Keratinocyte (primary cell): ENCODE measurements at regions not wholly inside any gene's neighbourhood (a gene's known extent, or its start where the extent isn't known, plus 50 kb on each side); places are given as distances from the start of the nearest gene placed in this dataset.

Source experiments
- DNase-seq: peaks from one replicate; pipeline ENCODE4 v3.0.0-alpha.2; 2011; ENCODE audit warnings: low read depth, missing footprints, low spot score
- FAIRE-seq: peaks from 2 replicates; lab custom pipeline; 2011; peaks lifted over from hg19 to GRCh38; lab: Jason Lieb, UNC
- H2AFZ ChIP-seq: 2 replicates; pipeline ENCODE4 v1.6.0; 2012; ENCODE audit warnings: low read length, control low read depth, inconsistent platforms; ENCODE audit not compliant: control insufficient read depth
- H3K27ac ChIP-seq: 2 replicates; pipeline ENCODE4 v1.5.1; 2011; ENCODE audit warnings: low read length; ENCODE audit not compliant: control insufficient read depth, insufficient read depth
- H3K27me3 ChIP-seq: 3 replicates; pipeline ENCODE4 v1.6.0; 2011; ENCODE audit warnings: low read length; ENCODE audit not compliant: control insufficient read depth, insufficient read depth; ENCODE audit errors: extremely low read depth
- H3K36me3 ChIP-seq, 2 experiments: 2 replicates in 1 of 2; 3 replicates in 1 of 2; pipeline ENCODE4 v1.5.1; 2011; ENCODE audit warnings: low read length in 2 of 2, mild to moderate bottlenecking in 1 of 2; ENCODE audit not compliant: control insufficient read depth in 2 of 2, insufficient read depth in 2 of 2; ENCODE audit errors: extremely low read depth in 1 of 2
- H3K4me1 ChIP-seq: 3 replicates; pipeline ENCODE4 v1.5.1; 2011; ENCODE audit warnings: low read length; ENCODE audit not compliant: control insufficient read depth, insufficient read depth; ENCODE audit errors: extremely low read depth
- H3K4me2 ChIP-seq: 3 replicates; pipeline ENCODE4 v1.6.0; 2011; ENCODE audit warnings: low read depth, low read length; ENCODE audit not compliant: control insufficient read depth, insufficient read depth; ENCODE audit errors: extremely low read depth
- H3K4me3 ChIP-seq, 3 experiments: fragments of 200-600 bp in 1 of 3; sonication (generic) in 1 of 3; 2 replicates in 2 of 3; 3 replicates in 1 of 3; pipeline ENCODE4 v1.5.1; 2011 to 2016; ENCODE audit warnings: low read length in 3 of 3, mild to moderate bottlenecking in 3 of 3, control low read depth in 2 of 3, inconsistent platforms in 1 of 3, low read depth in 1 of 3, mixed read lengths in 1 of 3, mixed run types in 1 of 3, moderate library complexity in 1 of 3; ENCODE audit not compliant: control insufficient read depth in 2 of 3, insufficient read depth in 2 of 3; ENCODE audit errors: extremely low read depth in 1 of 3
- H3K79me2 ChIP-seq: 2 replicates; pipeline ENCODE4 v1.6.0; 2012; ENCODE audit warnings: low read length; ENCODE audit not compliant: control insufficient read depth, insufficient read depth
- H3K9ac ChIP-seq: 3 replicates; pipeline ENCODE4 v1.6.0; 2011; ENCODE audit warnings: low read length; ENCODE audit not compliant: control insufficient read depth, insufficient read depth; ENCODE audit errors: extremely low read depth
- H3K9me1 ChIP-seq: 3 replicates; pipeline ENCODE4 v1.6.0; 2011; ENCODE audit warnings: low read length; ENCODE audit not compliant: control insufficient read depth, insufficient read depth; ENCODE audit errors: extremely low read depth
- H3K9me3 ChIP-seq: 2 replicates; pipeline ENCODE4 v1.5.1; 2012; ENCODE audit warnings: low read depth, low read length; ENCODE audit not compliant: control insufficient read depth
- H4K20me1 ChIP-seq: 3 replicates; pipeline ENCODE4 v1.6.0; 2011; ENCODE audit warnings: low read length; ENCODE audit not compliant: control insufficient read depth, insufficient read depth; ENCODE audit errors: extremely low read depth
- EZH2 ChIP-seq: IDR thresholded peaks from one replicate; pipeline ENCODE4 v1.6.1; 2012; ENCODE audit warnings: inconsistent platforms, mild to moderate bottlenecking, low read length, moderate library complexity
- dilution Hi-C: fragments of 300-500 bp; cut with MboI; formaldehyde crosslinking; loops from one replicate; pipeline ENCODE4 v1.7.0; 2020; ENCODE audit warnings: low sequenced_read_pairs; ENCODE audit not compliant: extremely low pct_ligation_motif_present
- TF ChIP-seq, protein P1 (sequence below), 3 experiments: IDR thresholded peaks in 1 of 3; conservative IDR thresholded peaks in 1 of 3; optimal IDR thresholded peaks in 1 of 3; 2 replicates in 2 of 3; 3 replicates in 1 of 3; pipeline versions ENCODE3 to v1.5.1; 2011; ENCODE audit warnings: low read length in 3 of 3, mild to moderate bottlenecking in 3 of 3, moderate library complexity in 2 of 3, control low read depth in 1 of 3, inconsistent platforms in 1 of 3; ENCODE audit not compliant: insufficient read depth in 2 of 3; ENCODE audit errors: extremely low read depth in 1 of 3

- no peaks in the 10 kb centered on the region for H3K9me3 ChIP-seq
- H3K27me3 ChIP-seq, result no peaks in the 10 kb centered on the region
- H3K9ac ChIP-seq, result no peak overlapping the region
- H3K4me3 ChIP-seq, result no peak overlapping the region
- H3K9me1 ChIP-seq, result no peaks in the 10 kb centered on the region
- TF ChIP-seq, protein P1, sequence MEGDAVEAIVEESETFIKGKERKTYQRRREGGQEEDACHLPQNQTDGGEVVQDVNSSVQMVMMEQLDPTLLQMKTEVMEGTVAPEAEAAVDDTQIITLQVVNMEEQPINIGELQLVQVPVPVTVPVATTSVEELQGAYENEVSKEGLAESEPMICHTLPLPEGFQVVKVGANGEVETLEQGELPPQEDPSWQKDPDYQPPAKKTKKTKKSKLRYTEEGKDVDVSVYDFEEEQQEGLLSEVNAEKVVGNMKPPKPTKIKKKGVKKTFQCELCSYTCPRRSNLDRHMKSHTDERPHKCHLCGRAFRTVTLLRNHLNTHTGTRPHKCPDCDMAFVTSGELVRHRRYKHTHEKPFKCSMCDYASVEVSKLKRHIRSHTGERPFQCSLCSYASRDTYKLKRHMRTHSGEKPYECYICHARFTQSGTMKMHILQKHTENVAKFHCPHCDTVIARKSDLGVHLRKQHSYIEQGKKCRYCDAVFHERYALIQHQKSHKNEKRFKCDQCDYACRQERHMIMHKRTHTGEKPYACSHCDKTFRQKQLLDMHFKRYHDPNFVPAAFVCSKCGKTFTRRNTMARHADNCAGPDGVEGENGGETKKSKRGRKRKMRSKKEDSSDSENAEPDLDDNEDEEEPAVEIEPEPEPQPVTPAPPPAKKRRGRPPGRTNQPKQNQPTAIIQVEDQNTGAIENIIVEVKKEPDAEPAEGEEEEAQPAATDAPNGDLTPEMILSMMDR (optimal IDR thresholded peaks at IDR 0.05 in 1 of 3, IDR thresholded peaks at IDR 0.05 in 1 of 3, conservative IDR thresholded peaks at IDR 0.05 in 1 of 3; ENCODE audit: extremely low read depth in 1 of 3, insufficient read depth in 2 of 3, low read length in 3 of 3), result no peak
- no peak for TF ChIP-seq EZH2
- no peak overlapping the region for H2AFZ ChIP-seq
- dilution Hi-C loops, result no loop called here
- no peaks in the 10 kb centered on the region for H3K4me1 ChIP-seq
- no peak overlapping the region for H3K4me2 ChIP-seq
- H3K79me2 ChIP-seq, result no peaks in the 10 kb centered on the region
- no peaks in the 10 kb centered on the region for H3K36me3 ChIP-seq
- FAIRE-seq (no peak), DNase-seq (no peak)
- H3K27ac ChIP-seq, result no peak overlapping the region
- no peaks in the 10 kb centered on the region for H4K20me1 ChIP-seq
Measured at GRCh38 chr18:68234676-68235075, 480.2 kb downstream of the TMX3 start.

GRCh38 chr18:68234131-68234530 is 480.8 kb downstream of the TMX3 start:
- Histone ChIP-seq H3K9ac (no peak overlapping the region), H3K9me1 (no peaks in the 10 kb centered on the region), H3K27me3 (no peaks in the 10 kb centered on the region), H3K27ac (no peak overlapping the region), H3K4me2 (no peak overlapping the region), H3K36me3 (no peaks in the 10 kb centered on the region), H3K4me1 (no peaks in the 10 kb centered on the region), H3K9me3 (no peaks in the 10 kb centered on the region), H2AFZ (no peak overlapping the region), H3K79me2 (no peaks in the 10 kb centered on the region), H3K4me3 (no peak overlapping the region), H4K20me1 (no peaks in the 10 kb centered on the region)
- dilution Hi-C loops, result no loop called here
- DNase-seq (no peak), FAIRE-seq (no peak)
- TF ChIP-seq, protein P1 (optimal IDR thresholded peaks at IDR 0.05 in 1 of 3, IDR thresholded peaks at IDR 0.05 in 1 of 3, conservative IDR thresholded peaks at IDR 0.05 in 1 of 3; ENCODE audit: extremely low read depth in 1 of 3, insufficient read depth in 2 of 3, low read length in 3 of 3), result no peak
- TF ChIP-seq EZH2, result no peak
